ENCODE measurements at regions not wholly inside any gene's neighbourhood (a gene's known extent, or its start where the extent isn't known, plus 50 kb on each side); places are given as distances from the start of the nearest gene placed in this dataset.

DNA sequence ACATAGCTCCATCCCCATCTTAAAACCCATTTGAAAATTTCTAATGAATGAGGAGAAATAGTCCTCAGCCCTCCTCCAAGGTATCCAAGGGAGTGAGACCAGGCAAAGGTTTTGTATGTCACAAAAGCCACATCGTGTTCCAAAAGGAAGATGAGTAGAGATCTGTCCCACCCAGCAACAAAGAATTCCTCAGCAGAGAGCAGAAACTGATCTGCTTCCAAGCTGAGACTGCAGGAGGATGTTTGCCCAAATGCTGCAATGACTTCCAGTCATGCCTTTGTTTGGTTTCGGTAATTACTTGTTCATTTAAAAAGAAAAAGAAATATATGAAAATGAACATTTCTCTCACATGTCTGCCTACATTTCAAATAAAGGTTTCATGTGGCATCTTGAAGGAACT lies 186.9 kb downstream of the SETD4 start:
- no peak overlapping the region for H3K4me3 ChIP-seq (ENCODE audit: low read length)
- DNase-seq: no peak
- no peaks in the 10 kb centered on the region for H3K36me3 ChIP-seq (ENCODE audit: insufficient read depth, low read length)
- H3K9me3 ChIP-seq (ENCODE audit: low read length): no peaks in the 10 kb centered on the region
- no peak overlapping the region for H3K27ac ChIP-seq (ENCODE audit: low read length)
- no peak overlapping the region for H3K4me2 ChIP-seq (ENCODE audit: low read depth, low read length, poor library complexity, severe bottlenecking)
- H3K27me3 ChIP-seq (ENCODE audit: low read length): no peaks in the 10 kb centered on the region
- H3K9me2 ChIP-seq (replicated peaks; ENCODE audit: insufficient read depth, low read length): no peaks in the 10 kb centered on the region
- no peak overlapping the region for H2AFZ ChIP-seq (ENCODE audit: low read length)
- H3K9ac ChIP-seq (ENCODE audit: low read length): no peak overlapping the region
- H3K79me2 ChIP-seq (ENCODE audit: low read length): no peaks in the 10 kb centered on the region
- H3K4me1 ChIP-seq (ENCODE audit: low read length): no peaks in the 10 kb centered on the region
- H4K20me1 ChIP-seq (ENCODE audit: insufficient read depth, low read depth, low read length): no peaks in the 10 kb centered on the region

DNA sequence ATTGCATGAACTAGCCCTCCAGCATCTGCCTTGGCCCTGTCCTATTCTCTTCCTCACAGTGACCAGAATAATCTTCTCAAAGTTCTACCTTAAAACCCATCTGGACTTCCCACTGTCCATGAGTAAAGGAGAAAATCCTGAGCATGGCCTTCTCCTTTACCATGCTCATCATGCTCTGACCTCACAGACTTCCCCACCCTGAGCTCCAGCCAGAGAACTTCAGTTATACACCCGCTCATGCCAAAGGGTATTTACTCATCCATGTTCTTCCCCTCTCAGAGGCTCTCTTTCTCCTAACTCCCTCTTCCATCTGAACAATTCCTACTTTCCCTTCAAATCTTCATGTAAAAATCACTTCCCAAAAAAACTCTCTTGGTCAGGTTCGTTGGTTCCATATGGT lies 188.4 kb downstream of the SETD4 start:
- DNase-seq: no peak
- H3K79me2 ChIP-seq (ENCODE audit: low read length): no peaks in the 10 kb centered on the region
- H3K9me2 ChIP-seq (replicated peaks; ENCODE audit: insufficient read depth, low read length): no peaks in the 10 kb centered on the region
- H2AFZ ChIP-seq (ENCODE audit: low read length): no peak overlapping the region
- no peak overlapping the region for H3K4me2 ChIP-seq (ENCODE audit: low read depth, low read length, poor library complexity, severe bottlenecking)
- H3K4me1 ChIP-seq (ENCODE audit: low read length): no peaks in the 10 kb centered on the region
- no peak overlapping the region for H3K4me3 ChIP-seq (ENCODE audit: low read length)
- no peaks in the 10 kb centered on the region for H4K20me1 ChIP-seq (ENCODE audit: insufficient read depth, low read depth, low read length)
- H3K9ac ChIP-seq (ENCODE audit: low read length): no peak overlapping the region
- no peak overlapping the region for H3K27ac ChIP-seq (ENCODE audit: low read length)
- no peaks in the 10 kb centered on the region for H3K36me3 ChIP-seq (ENCODE audit: insufficient read depth, low read length)
- no peaks in the 10 kb centered on the region for H3K9me3 ChIP-seq (ENCODE audit: low read length)
- no peaks in the 10 kb centered on the region for H3K27me3 ChIP-seq (ENCODE audit: low read length)

DNA sequence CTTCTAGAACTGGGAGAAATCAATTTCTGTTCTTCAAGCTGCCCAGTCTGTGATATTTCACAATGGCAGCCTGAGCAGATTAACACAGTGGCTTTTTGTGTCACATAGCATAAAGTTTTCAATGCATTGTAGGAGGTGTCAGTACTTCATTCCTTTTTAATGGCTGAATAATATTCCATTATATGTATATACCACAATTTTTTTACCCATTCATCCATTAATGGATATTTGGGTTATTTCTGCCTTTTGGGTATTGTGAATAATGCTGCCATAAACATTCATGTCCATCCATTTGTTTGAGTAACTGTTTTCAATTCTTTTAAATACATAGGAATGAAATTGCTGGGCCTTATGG lies 191.5 kb downstream of the SETD4 start:
- Histone ChIP-seq H3K27ac (ENCODE audit: low read length) (no peak overlapping the region), H3K9me2 (replicated peaks; ENCODE audit: insufficient read depth, low read length) (no peaks in the 10 kb centered on the region), H3K4me2 (ENCODE audit: low read depth, low read length, poor library complexity, severe bottlenecking) (no peak overlapping the region), H3K27me3 (ENCODE audit: low read length) (no peaks in the 10 kb centered on the region), H3K9ac (ENCODE audit: low read length) (no peak overlapping the region), H3K36me3 (ENCODE audit: insufficient read depth, low read length) (no peaks in the 10 kb centered on the region), H3K4me3 (ENCODE audit: low read length) (no peak overlapping the region), H3K4me1 (ENCODE audit: low read length) (no peaks in the 10 kb centered on the region), H4K20me1 (ENCODE audit: insufficient read depth, low read depth, low read length) (no peaks in the 10 kb centered on the region), H3K79me2 (ENCODE audit: low read length) (no peaks in the 10 kb centered on the region), H2AFZ (ENCODE audit: low read length) (no peak overlapping the region), H3K9me3 (ENCODE audit: low read length) (no peaks in the 10 kb centered on the region)
- no peak for DNase-seq

DNA sequence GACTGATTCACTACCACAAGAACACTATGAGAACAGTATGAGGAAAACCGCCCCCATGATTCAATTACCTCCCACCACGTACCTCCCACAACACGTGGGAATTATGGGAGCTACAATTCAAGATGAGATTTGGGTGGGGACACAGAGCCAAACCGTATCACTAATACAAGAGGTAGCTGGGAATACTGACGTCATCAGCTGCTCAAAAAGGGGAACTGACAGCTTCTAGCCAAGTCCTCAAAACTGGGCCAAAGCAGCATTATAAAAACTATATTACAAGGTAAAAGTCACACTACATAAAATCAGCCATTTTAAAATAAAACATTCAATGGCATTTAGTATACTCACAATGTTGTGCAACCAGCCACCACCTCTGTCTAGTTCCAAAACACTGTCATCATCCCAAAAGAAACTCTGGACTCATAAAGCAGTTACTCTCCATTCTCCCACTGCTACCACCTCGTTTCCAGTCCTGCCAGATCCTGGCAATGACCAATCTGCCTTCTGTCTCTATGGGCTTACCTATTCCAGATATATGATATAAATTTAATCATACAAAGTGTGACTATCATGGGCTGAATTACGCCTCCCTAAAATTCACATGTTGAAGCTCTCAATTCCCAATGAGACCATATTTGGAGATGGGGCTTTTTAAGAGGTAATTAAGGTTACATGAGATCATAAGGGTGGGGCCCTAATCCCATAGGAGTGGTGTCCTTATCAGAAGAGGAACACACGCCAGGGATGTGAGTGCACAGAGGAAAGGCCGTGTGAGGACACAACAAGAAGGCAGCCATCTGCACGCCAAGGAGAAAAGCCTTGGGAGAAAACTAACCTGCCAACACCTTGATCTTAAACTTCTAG lies 192.1 kb downstream of the SETD4 start:
- H3K4me1 ChIP-seq (ENCODE audit: low read length): no peaks in the 10 kb centered on the region
- H3K27ac ChIP-seq (ENCODE audit: low read length): no peak overlapping the region
- H3K4me2 ChIP-seq (ENCODE audit: low read depth, low read length, poor library complexity, severe bottlenecking): no peak overlapping the region
- H2AFZ ChIP-seq (ENCODE audit: low read length): no peak overlapping the region
- H3K4me3 ChIP-seq (ENCODE audit: low read length): no peak overlapping the region
- H3K79me2 ChIP-seq (ENCODE audit: low read length): no peaks in the 10 kb centered on the region
- no peaks in the 10 kb centered on the region for H3K27me3 ChIP-seq (ENCODE audit: low read length)
- DNase-seq: no peak
- H3K36me3 ChIP-seq (ENCODE audit: insufficient read depth, low read length): no peaks in the 10 kb centered on the region
- H3K9ac ChIP-seq (ENCODE audit: low read length): no peak overlapping the region
- H3K9me2 ChIP-seq (replicated peaks; ENCODE audit: insufficient read depth, low read length): no peaks in the 10 kb centered on the region
- H4K20me1 ChIP-seq (ENCODE audit: insufficient read depth, low read depth, low read length): no peaks in the 10 kb centered on the region
- H3K9me3 ChIP-seq (ENCODE audit: low read length): no peaks in the 10 kb centered on the region

DNA sequence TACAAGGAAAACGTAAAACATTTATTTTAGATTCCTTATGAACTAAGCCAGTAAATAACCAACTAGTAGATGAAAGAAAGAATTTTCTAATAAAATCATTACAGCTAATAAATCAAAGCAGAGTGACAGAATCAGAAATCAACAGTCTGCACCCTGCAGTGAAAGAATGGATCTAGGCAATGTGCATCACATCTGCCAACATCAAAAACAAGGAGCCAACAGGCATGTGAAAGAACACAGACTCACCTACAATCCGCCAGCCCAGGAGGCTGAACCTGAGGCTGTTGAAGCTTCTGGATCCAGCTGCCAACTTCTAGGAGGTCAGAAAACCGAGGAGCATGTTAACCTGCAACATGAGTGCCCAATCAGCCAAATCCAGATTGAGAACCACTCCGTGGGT lies 196.3 kb downstream of the SETD4 start:
- H3K27me3 ChIP-seq (ENCODE audit: low read length): no peaks in the 10 kb centered on the region
- H3K9me2 ChIP-seq (replicated peaks; ENCODE audit: insufficient read depth, low read length): no peaks in the 10 kb centered on the region
- H3K9me3 ChIP-seq (ENCODE audit: low read length): no peaks in the 10 kb centered on the region
- H3K4me1 ChIP-seq (ENCODE audit: low read length): no peaks in the 10 kb centered on the region
- DNase-seq: no peak
- no peak overlapping the region for H3K4me3 ChIP-seq (ENCODE audit: low read length)
- H3K9ac ChIP-seq (ENCODE audit: low read length): no peak overlapping the region
- no peak overlapping the region for H2AFZ ChIP-seq (ENCODE audit: low read length)
- no peaks in the 10 kb centered on the region for H3K79me2 ChIP-seq (ENCODE audit: low read length)
- H4K20me1 ChIP-seq (ENCODE audit: insufficient read depth, low read depth, low read length): no peaks in the 10 kb centered on the region
- no peak overlapping the region for H3K4me2 ChIP-seq (ENCODE audit: low read depth, low read length, poor library complexity, severe bottlenecking)
- no peaks in the 10 kb centered on the region for H3K36me3 ChIP-seq (ENCODE audit: insufficient read depth, low read length)
- no peak overlapping the region for H3K27ac ChIP-seq (ENCODE audit: low read length)

DNA sequence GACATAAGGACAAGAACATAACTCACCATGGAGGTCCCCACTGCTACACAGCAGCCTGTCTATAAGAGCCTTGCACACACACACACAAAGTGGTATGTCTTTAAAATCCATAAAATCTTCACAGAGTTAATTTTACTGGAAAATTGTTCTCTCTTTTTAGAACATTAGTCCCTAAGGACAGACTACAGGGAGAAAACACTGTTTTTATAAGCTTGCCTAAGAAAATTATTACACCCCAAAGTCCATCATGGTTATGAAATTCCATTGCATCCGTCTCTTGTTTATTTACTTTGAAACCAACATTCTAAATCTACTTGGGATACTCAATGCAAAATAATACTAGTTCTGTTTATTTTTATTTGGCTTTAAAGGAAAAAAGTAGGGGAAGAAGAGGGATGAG lies 197.4 kb downstream of the SETD4 start:
- Histone ChIP-seq H2AFZ (ENCODE audit: low read length) (no peak overlapping the region), H3K27me3 (ENCODE audit: low read length) (no peaks in the 10 kb centered on the region), H3K27ac (ENCODE audit: low read length) (no peak overlapping the region), H3K36me3 (ENCODE audit: insufficient read depth, low read length) (no peaks in the 10 kb centered on the region), H3K4me1 (ENCODE audit: low read length) (no peaks in the 10 kb centered on the region), H3K9me3 (ENCODE audit: low read length) (no peaks in the 10 kb centered on the region), H3K4me3 (ENCODE audit: low read length) (no peak overlapping the region), H4K20me1 (ENCODE audit: insufficient read depth, low read depth, low read length) (no peaks in the 10 kb centered on the region), H3K4me2 (ENCODE audit: low read depth, low read length, poor library complexity, severe bottlenecking) (no peak overlapping the region), H3K9me2 (replicated peaks; ENCODE audit: insufficient read depth, low read length) (no peaks in the 10 kb centered on the region), H3K9ac (ENCODE audit: low read length) (no peak overlapping the region), H3K79me2 (ENCODE audit: low read length) (no peaks in the 10 kb centered on the region)
- no peak for DNase-seq

DNA sequence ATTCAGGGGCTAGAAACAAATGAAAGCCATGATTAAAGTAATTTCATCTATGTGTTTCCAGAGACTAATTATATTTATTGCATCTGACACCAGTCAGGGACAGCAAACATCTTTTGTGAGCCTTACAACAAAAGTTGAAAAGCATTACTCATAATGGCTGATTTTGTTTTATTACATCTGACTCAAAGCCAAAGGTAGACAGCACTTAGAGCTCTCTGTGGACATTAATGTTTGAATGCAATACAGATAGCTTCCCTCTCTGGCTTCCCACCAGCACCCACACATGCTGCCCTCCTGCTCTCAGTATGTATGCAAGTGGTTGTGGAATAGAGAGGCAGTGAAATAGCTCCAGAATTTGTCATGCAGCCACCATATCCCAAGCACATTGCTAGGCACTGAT lies 198.7 kb downstream of the SETD4 start:
- Histone ChIP-seq H3K9me3 (ENCODE audit: low read length) (no peaks in the 10 kb centered on the region), H4K20me1 (ENCODE audit: insufficient read depth, low read depth, low read length) (no peaks in the 10 kb centered on the region), H3K9ac (ENCODE audit: low read length) (no peak overlapping the region), H3K79me2 (ENCODE audit: low read length) (no peaks in the 10 kb centered on the region), H3K4me3 (ENCODE audit: low read length) (no peak overlapping the region), H3K9me2 (replicated peaks; ENCODE audit: insufficient read depth, low read length) (no peaks in the 10 kb centered on the region), H3K27me3 (ENCODE audit: low read length) (no peaks in the 10 kb centered on the region), H3K27ac (ENCODE audit: low read length) (no peak overlapping the region), H2AFZ (ENCODE audit: low read length) (no peak overlapping the region), H3K36me3 (ENCODE audit: insufficient read depth, low read length) (no peaks in the 10 kb centered on the region), H3K4me2 (ENCODE audit: low read depth, low read length, poor library complexity, severe bottlenecking) (no peak overlapping the region), H3K4me1 (ENCODE audit: low read length) (no peaks in the 10 kb centered on the region)
- no peak for DNase-seq

DNA sequence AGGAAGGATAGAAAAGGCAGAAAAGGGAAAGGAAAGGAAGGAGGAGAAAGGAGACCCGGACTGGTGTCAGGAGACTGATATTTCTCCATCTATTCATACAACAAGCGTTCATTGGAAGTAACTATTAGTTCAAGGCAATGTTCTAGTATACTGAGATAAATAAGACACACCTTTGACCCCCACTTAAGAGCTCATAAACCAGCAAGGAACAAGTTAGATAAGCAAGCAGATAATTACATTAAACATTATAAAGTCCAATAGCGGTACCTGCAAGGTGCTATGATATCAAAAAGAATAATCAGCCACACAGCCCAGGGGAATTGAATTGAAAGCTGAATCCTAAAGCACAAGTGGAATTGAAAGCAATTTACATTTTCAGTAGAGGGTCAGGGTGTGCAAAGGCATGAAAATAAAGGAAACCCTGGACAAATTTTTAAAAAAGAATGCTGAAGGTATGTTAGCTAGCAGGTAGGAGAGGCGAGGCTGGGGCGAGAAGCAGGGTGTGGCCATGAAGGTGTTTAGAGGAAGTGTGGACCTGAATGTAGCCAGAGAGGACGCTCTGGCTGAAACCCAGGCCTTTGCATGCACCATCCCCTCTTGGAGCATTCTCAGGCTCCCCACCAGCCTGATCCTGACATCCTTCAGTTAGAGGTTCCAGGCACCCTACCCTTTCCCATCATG lies 200.0 kb downstream of the SETD4 start:
- Histone ChIP-seq H3K9ac (ENCODE audit: low read length) (no peak overlapping the region), H2AFZ (ENCODE audit: low read length) (no peak overlapping the region)

More for the DNA sequence above, 200.0 kb downstream of the SETD4 start:
- DNase-seq: no peak
- H3K9me2 ChIP-seq (replicated peaks; ENCODE audit: insufficient read depth, low read length): no peaks in the 10 kb centered on the region
- H3K79me2 ChIP-seq (ENCODE audit: low read length): no peaks in the 10 kb centered on the region
- H3K27me3 ChIP-seq (ENCODE audit: low read length): no peaks in the 10 kb centered on the region
- no peaks in the 10 kb centered on the region for H4K20me1 ChIP-seq (ENCODE audit: insufficient read depth, low read depth, low read length)
- H3K4me3 ChIP-seq (ENCODE audit: low read length): no peak overlapping the region
- H3K9me3 ChIP-seq (ENCODE audit: low read length): no peaks in the 10 kb centered on the region
- no peak overlapping the region for H3K4me2 ChIP-seq (ENCODE audit: low read depth, low read length, poor library complexity, severe bottlenecking)
- no peaks in the 10 kb centered on the region for H3K4me1 ChIP-seq (ENCODE audit: low read length)
- no peaks in the 10 kb centered on the region for H3K36me3 ChIP-seq (ENCODE audit: insufficient read depth, low read length)
- no peak overlapping the region for H3K27ac ChIP-seq (ENCODE audit: low read length)
